ENCODE measurements at regions not wholly inside any gene's neighbourhood (a gene's known extent, or its start where the extent isn't known, plus 50 kb on each side); places are given as distances from the start of the nearest gene placed in this dataset.

- Histone ChIP-seq H3K27ac (no peak overlapping the region), H3K9me3 (ENCODE audit: severe bottlenecking) (no peaks in the 10 kb centered on the region), H3K27me3 (ENCODE audit: insufficient read depth, low read depth, severe bottlenecking) (no peaks in the 10 kb centered on the region), H3K4me3 (ENCODE audit: low read depth, low read length) (no peak overlapping the region), H3K36me3 (no peaks in the 10 kb centered on the region)
- DNase-seq: no peak
- no peak for TF ChIP-seq CTCF (IDR thresholded peaks at IDR 0.05; ENCODE audit: low read depth, low read length)
Observed at GRCh38 chr4:114466299-114466698, 132.3 kb upstream of the UGT8 start.

DNA sequence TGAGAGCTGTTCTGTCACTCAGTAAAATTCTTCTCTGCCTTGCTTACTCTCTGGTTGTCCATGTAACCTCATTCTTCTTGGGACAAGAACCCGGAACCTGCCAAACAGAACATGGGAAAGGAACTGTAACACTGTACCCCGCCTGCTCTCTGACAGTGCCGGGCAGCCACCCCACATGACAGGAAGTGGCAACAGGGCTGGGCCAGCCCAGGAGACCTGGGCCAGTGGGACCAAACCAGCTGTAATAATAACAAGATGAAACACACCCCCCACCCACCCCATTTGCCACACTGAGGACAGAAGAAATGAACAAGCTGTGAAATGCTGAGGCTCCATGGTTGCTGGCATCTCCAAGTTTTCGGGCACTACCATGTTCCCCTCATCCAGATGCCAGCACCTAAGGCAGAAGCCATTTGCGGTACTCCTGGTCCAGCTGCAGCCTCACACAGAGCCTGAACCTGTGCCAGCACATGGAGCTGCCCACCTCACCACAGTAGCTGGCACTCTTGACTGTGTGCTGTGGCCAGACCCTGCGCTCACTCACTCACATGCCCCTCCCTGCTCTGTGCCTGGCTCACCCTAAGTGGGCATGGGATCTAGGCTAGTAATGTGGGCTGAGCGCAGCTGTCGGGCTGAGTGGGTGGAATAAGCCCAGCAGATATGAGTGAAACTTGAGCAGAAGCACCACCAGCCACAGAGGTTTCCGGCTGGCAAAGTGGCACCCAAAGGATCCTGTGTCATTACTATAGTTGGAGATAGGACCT is 126.2 kb upstream of the UGT8 start:
- Histone ChIP-seq H3K27me3 (ENCODE audit: insufficient read depth, low read depth, severe bottlenecking) (no peaks in the 10 kb centered on the region), H3K9me3 (ENCODE audit: severe bottlenecking) (no peaks in the 10 kb centered on the region), H3K36me3 (no peaks in the 10 kb centered on the region), H3K27ac (no peak overlapping the region), H3K4me3 (ENCODE audit: low read depth, low read length) (no peak overlapping the region)
- TF ChIP-seq CTCF (IDR thresholded peaks at IDR 0.05; ENCODE audit: low read depth, low read length): no peak
- no peak for DNase-seq

- H3K36me3 ChIP-seq: no peaks in the 10 kb centered on the region
- H3K27me3 ChIP-seq (ENCODE audit: insufficient read depth, low read depth, severe bottlenecking): no peaks in the 10 kb centered on the region
- DNase-seq: no peak
- no peaks in the 10 kb centered on the region for H3K9me3 ChIP-seq (ENCODE audit: severe bottlenecking)
- no peak overlapping the region for H3K27ac ChIP-seq
- no peak for TF ChIP-seq CTCF (IDR thresholded peaks at IDR 0.05; ENCODE audit: low read depth, low read length)
- no peak overlapping the region for H3K4me3 ChIP-seq (ENCODE audit: low read depth, low read length)
Observed at GRCh38 chr4:114474188-114474800, 124.3 kb upstream of the UGT8 start.

- H3K36me3 ChIP-seq: no peaks in the 10 kb centered on the region
- no peaks in the 10 kb centered on the region for H3K9me3 ChIP-seq (ENCODE audit: severe bottlenecking)
- no peaks in the 10 kb centered on the region for H3K27me3 ChIP-seq (ENCODE audit: insufficient read depth, low read depth, severe bottlenecking)
- H3K4me3 ChIP-seq (ENCODE audit: low read depth, low read length): no peak overlapping the region
- no peak for DNase-seq
- no peak overlapping the region for H3K27ac ChIP-seq
- no peak for TF ChIP-seq CTCF (IDR thresholded peaks at IDR 0.05; ENCODE audit: low read depth, low read length)
Observed at GRCh38 chr4:114476310-114476709, 122.3 kb upstream of the UGT8 start.

DNA sequence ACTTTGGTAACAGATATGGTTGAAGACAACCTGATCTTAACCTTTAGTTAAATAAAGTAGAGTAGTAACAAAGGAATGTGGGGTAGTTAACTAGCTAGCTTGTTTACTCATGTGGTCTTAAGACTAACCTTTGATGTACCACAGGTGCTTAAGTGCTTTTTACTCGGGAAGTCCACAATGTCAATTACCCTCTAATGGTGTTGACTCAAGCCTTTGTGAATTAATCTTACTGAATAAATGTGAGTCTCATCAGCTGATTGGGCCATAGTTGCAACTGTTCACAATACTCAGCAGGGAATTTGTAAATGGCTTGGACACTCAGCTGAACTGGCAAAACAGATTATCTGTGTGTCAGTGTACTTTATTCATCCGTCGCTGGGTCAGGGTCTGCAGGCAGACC is 119.0 kb upstream of the UGT8 start:
- Histone ChIP-seq H3K27ac (no peak overlapping the region), H3K36me3 (no peaks in the 10 kb centered on the region), H3K27me3 (ENCODE audit: insufficient read depth, low read depth, severe bottlenecking) (no peaks in the 10 kb centered on the region), H3K9me3 (ENCODE audit: severe bottlenecking) (no peaks in the 10 kb centered on the region), H3K4me3 (ENCODE audit: low read depth, low read length) (no peak overlapping the region)
- TF ChIP-seq CTCF (IDR thresholded peaks at IDR 0.05; ENCODE audit: low read depth, low read length): no peak
- DNase-seq: peak; percentile 43

Data from WERI-Rb-1 (cell line).